Mucosa of descending colon (tissue), 3 donors: ENCODE measurements at regions not wholly inside any gene's neighbourhood (a gene's known extent, or its start where the extent isn't known, plus 50 kb on each side); places are given as distances from the start of the nearest gene placed in this dataset.
"Not testable (repeated sequence)": the region's sequence is repeated elsewhere in the genome, so short reads cannot be mapped to it uniquely, and the experiment has no call there.

Experiments
- ATAC-seq: fragments of 200-7000 bp; cut with Tn5 transposase; one replicate; pipeline ENCODE4 v1.9.1; 2020; ENCODE audit warnings: mild to moderate bottlenecking, moderate library complexity
- DNase-seq, 3 donors: peaks; one replicate each; pipeline ENCODE4 v3.0.0-alpha.2; 2020
- H3K36me3 ChIP-seq: fragments of 200-600 bp; one replicate; pipeline ENCODE4 v1.8.0; 2021; ENCODE audit warnings: low read depth, mild to moderate bottlenecking
- H3K4me1 ChIP-seq: fragments of 200-600 bp; one replicate; pipeline ENCODE4 v1.8.0; 2021; ENCODE audit warnings: low read depth, mild to moderate bottlenecking
- H3K4me3 ChIP-seq: fragments of 200-600 bp; one replicate; pipeline ENCODE4 v1.8.0; 2021; ENCODE audit warnings: mild to moderate bottlenecking
- H3K9me3 ChIP-seq: fragments of 200-600 bp; one replicate; pipeline ENCODE4 v1.8.0; 2021; ENCODE audit warnings: mild to moderate bottlenecking
- intact Hi-C, 2 donors: fragments of 100-400 bp; cut with DNase I in 1 of 2; cut with micrococcal nuclease in 1 of 2; formaldehyde crosslinking; loops; one replicate each; pipeline versions ENCODE4 v1.11.0 to v1.11.1; 2022; cut with DNase I, micrococcal nuclease
- donor health status: DM: no; HTN: no; CAD: no; lungs with moderate emphysema.
- donor health status: DM: no; HTN: no; CAD: no.
- donor health status: DM: no; HTN: yes; CAD: no.

DNA sequence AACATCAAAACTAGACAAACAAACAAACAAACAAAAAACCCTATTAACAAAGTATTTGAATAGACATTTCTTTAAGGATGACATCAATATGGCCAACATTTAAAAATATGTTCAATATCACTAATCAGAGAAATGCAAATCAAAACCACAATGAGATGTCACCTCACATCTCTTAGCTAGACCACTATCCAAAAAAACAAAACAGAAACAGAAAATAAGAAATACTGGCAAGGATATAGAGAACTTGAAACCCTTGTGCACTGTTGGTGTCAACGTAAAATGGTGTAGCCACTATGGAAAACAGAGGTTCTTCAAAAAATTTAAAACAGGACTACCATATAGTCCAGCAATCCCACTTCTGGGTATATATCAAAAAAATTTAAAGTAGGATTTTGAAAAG is 308.2 kb downstream of the SPATA31A1 start:
- H3K4me1 ChIP-seq, H3K9me3 ChIP-seq, ATAC-seq, H3K4me3 ChIP-seq, DNase-seq, H3K36me3 ChIP-seq, intact Hi-C loops: not testable (repeated sequence)

DNA sequence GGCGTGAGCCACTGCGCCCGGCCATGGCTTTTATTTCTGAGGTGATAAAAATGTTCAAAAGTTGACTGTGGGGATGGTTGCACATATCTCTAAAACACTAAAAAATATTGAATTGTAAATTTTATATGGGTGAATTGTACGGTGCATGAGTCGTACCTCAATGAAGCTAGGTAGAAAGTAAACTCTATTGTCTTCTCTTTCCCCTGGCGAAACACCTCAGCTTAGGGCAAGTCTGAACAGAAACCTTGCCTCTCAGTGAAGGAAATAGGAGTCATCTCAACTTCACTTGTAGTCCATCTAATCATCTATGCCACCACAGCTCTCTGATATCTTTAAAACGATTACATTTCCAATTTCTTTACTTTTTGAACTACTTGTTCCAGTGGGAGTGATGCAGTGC is 309.6 kb downstream of the SPATA31A1 start:
- H3K4me3 ChIP-seq, DNase-seq, intact Hi-C loops, H3K4me1 ChIP-seq, H3K9me3 ChIP-seq, H3K36me3 ChIP-seq: not testable (repeated sequence)
- ATAC-seq, result peak; percentile 40

DNA sequence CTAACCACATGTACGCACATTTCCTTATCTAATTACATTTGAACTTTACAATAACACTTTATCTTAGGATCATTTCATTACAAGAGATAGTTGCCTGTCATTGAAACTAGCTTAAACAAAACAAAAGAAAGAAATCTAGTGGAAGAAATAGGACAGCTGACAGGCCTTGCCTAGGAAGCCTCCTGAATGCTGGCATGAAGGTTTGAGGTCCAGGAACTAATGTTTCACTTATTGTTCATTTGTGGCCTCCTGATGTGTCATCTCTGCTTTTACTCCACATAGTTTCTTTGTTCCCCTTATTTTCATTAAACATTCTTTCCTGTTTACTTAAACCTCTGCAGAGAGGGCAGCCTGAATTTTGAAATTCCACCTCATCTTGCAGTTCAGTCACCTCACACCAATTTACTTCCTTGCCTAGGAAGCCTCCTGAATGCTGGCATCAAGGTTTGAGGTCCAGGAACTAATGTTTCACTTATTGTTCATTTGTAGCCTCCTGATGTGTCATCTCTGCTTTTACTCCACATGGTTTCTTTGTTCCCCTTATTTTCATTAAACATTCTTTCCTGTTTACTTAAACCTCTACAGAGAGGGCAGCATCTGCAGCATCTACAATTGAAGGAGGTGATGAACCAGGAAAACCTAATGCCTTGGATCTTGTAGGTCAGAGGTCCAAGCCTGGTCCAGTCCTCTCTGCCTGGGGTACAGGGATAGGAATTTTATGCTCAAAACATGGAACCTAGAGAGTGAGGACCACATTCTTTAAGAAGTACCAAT is 319.2 kb downstream of the SPATA31A1 start:
- DNase-seq, H3K9me3 ChIP-seq, ATAC-seq, H3K36me3 ChIP-seq, H3K4me3 ChIP-seq, intact Hi-C loops, H3K4me1 ChIP-seq: not testable (repeated sequence)

DNA sequence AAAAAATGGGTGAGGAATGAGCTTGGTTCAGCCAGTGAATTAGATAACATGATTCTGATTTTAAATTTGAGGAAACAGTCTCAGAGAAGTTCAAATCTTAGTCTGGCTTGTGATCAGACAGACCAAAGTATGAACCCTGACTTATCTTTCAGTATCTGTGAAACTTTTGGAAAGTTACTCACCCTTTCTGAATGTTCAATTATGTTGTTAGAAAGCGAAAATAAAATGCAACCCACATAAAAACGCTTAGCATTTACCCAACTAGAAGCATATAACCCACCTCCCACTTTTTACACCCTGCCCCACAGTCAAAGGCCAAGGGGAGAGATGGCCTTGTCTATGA is 319.7 kb downstream of the SPATA31A1 start:
- intact Hi-C loops, DNase-seq, H3K4me3 ChIP-seq, ATAC-seq, H3K4me1 ChIP-seq, H3K9me3 ChIP-seq, H3K36me3 ChIP-seq: not testable (repeated sequence)

DNA sequence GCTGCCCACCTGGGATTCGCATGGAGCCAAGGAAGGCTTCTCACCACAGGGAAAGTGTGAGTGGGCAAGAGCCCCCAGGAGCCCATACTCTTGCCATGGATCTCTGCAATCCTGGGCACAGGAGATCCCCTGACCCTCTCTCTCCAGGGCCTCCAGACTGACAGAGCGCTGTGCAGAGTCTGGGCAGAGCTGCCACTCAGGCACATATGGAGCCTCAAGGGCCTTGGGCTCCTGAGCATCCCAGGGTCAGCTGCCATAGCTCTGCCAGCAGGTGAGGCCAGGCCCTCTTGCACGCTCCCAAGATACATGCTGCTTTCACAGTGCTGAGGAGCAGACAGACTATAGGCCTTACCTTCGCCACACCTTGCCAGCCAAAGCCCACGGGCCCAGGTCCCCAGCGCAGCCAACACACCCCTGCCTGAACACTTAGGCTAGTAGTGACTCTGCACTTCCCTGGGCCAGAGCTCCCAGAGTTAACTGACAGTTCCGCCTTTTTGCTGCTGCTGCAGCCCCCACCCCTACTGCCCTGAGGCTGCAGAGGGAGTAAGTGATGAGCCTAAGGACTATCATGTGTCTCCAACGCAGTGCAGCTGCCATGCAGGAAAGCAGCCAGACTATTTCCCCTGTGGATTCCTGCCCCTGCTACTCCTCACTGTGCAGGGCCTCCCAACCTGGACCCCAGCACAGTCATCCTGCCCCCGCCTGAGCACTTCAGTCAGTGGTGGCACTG is 323.2 kb downstream of the SPATA31A1 start:
- H3K4me1 ChIP-seq, DNase-seq, H3K9me3 ChIP-seq, H3K4me3 ChIP-seq, intact Hi-C loops, H3K36me3 ChIP-seq: not testable (repeated sequence)
- peak; percentile 22 for ATAC-seq

DNA sequence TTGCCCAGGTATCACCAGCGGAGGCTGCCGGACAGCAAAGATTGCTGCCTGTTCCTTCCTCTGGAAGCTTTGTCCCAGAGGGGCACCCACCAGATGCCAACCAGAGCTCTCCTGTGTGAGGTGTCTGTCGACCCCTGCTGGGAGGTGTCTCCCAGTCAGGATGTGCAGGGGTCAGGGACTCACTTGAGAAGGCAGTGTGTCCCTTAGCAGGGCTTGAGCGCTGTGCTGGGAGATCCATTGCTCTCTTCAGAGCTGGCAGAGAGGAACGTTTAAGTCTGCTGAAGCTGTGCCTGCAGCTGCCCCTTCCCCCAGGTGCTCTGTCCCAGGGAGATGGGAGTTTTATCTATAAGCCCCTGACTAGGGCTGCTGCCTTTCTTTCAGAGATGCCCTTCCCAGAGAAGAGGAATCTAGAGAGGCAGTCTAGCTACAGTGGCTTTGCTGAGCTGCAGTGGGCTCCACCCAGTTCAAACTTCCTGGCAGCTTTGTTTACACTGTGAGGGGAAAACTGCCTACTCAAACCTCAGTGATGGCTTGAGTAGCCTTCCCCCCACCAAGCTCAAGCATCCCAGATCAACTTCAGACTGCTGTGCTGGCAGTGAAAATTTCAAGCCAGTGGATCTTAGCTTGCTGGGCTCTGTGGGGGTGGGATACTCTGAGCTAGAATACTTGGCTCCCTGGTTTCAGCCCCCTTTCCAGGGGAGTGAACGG is 325.4 kb downstream of the SPATA31A1 start:
- ATAC-seq, H3K36me3 ChIP-seq, H3K4me1 ChIP-seq, H3K4me3 ChIP-seq, H3K9me3 ChIP-seq, intact Hi-C loops, DNase-seq: not testable (repeated sequence)

DNA sequence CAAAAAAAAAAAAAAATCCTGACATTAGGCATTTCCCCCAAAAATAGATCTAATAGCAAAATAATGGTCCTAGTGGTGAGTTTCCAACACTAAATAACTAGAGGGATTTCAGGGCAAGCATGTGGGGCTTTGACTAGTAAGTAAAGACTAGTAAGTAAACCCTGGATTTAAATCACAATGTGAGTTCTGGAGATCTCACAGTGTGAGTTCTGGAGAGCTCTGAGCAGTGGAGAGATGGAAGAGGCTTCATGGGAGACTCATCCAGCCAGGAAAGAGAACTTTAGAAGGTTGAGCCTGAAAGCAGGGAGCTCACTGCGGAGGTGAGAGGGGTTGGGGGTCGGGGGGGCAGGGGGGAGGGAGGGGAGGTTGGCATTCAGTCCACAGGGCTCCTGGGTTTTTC is 373.4 kb downstream of the SPATA31A1 start:
- H3K4me3 ChIP-seq, H3K9me3 ChIP-seq, intact Hi-C loops, ATAC-seq, DNase-seq, H3K4me1 ChIP-seq, H3K36me3 ChIP-seq: not testable (repeated sequence)

DNA sequence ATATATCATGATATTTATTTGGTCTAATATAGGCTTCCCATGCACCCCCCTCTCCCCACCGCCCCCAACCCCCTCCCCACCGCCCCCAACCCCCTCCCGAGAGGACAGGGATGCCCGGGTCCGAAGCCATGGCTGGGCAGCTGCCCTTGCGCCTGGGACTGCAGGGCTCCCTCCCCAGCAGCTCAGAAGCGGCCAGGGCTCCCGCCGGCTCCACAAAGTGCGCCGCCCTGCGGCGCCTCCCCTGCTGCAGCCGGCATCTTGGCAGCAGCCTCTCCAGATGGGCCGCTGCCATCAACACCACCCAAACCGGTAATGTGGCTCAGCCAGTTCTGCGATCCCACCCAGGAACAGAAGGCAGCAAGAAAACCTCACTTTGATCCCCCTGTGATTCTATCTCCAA is 389.4 kb downstream of the SPATA31A1 start:
- H3K9me3 ChIP-seq, intact Hi-C loops, H3K4me1 ChIP-seq, ATAC-seq, H3K4me3 ChIP-seq, H3K36me3 ChIP-seq, DNase-seq: not testable (repeated sequence)

DNA sequence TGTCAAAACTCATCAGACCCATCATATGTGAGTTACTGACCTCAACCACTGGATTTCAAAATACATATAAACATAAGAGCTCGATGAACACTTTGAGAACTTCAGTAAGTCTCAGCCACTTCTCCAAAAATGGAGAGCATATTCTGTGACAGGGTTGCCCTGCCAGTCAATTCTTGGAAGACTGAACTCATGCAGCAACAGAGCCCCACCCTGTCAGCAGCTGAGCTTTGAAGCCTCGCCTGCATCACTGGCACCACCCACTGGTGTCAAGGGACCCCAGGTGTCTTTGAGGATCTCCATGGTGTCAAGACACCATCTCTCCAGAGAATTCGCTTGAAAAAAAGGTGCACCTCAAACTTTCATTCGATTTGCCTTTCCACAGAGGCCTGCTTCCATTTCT is 420.1 kb downstream of the SPATA31A1 start:
- DNase-seq, ATAC-seq, H3K9me3 ChIP-seq, H3K4me3 ChIP-seq, H3K36me3 ChIP-seq, H3K4me1 ChIP-seq, intact Hi-C loops: not testable (repeated sequence)

DNA sequence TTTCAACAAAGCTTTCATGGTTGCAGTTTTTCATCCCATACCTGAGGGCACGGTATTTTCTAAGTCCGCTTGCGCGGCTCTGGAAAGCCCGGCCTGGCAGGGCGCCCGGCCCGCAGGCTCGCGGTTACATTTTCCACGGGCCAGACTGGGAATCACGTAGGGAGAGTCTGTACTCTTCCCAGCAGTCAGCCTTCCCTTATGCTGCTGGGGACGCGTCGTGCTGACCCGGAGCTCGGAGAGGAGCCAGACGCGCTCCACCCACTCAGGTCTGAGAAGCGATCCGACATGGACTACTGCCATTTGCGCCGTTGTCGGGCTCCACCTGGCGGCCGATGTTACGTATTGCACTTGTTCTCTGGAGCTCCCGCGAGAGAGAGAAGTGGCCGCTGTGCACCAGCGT is 435.9 kb downstream of the SPATA31A1 start:
- intact Hi-C loops, H3K36me3 ChIP-seq, H3K9me3 ChIP-seq, H3K4me3 ChIP-seq, H3K4me1 ChIP-seq: not testable (repeated sequence)
- ATAC-seq, result peak; percentile 100
- peak; percentile 21 to 65 (median 27) for DNase-seq

DNA sequence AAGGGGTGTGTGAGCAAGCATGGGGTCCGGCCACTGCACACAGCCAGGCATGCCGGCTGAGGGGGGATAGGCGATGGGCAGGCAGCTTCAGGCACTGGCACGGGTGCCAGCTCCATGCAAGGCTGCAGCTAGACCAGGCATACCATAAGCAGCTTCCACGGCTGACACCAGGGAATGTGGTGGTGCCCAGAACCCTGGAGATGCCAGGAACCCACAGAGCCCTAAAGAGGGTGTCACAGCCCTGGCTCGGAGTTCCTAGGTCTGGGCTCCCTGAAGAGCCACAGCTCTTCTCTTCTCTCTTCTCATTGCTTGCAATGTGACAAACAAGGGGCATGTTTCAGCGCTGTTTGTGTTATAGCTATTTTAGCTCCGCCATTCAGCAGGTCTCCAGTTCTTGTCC is 442.5 kb downstream of the SPATA31A1 start:
- H3K4me1 ChIP-seq, H3K9me3 ChIP-seq, ATAC-seq, H3K36me3 ChIP-seq, intact Hi-C loops, H3K4me3 ChIP-seq: not testable (repeated sequence)
- DNase-seq, result peak in 1 of 3 donors; percentile 10

DNA sequence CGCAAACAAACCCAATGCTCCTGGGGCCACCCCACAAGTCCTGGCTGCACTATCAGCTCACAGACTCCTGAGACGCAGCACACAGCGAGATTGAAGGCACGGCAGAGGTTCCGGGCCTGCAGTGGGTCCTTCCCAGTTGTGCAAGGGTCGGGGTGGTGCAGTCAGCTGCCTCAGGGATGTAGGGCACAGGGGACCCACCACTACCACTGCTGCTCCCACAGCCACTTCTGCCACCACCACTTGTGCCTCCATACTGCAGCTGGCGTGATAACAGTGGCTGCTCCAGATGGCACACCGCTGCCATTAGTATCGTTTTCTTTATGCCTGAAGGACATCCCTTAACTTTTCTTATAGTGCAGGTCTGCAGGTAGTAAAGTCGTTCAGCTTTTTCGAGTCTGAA is 443.8 kb downstream of the SPATA31A1 start:
- H3K4me1 ChIP-seq, ATAC-seq, H3K4me3 ChIP-seq, H3K9me3 ChIP-seq, intact Hi-C loops, H3K36me3 ChIP-seq: not testable (repeated sequence)
- peak in 1 of 3 donors; percentile 13 for DNase-seq

DNA sequence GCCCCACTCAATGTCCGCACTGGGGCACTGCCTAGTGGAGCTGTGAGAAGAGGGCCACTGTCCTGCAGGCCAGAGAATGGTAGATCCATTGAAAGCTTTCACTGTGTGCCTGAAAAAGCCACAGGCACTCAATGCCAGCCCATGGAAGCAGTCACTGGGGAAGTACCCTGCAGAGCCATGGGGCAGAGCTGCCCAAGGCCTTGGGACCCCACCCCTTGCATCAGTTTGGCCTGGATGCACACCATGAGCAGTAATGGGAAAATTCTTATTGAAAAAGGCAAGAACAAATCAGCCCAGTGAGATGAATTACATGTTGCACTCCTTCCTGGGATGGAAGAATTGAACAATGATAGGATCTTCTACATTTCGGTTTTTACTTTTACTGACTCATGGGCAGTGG is 447.1 kb downstream of the SPATA31A1 start:
- intact Hi-C loops, H3K36me3 ChIP-seq, ATAC-seq, H3K4me1 ChIP-seq, H3K9me3 ChIP-seq, H3K4me3 ChIP-seq: not testable (repeated sequence)
- DNase-seq, result peak in 1 of 3 donors; percentile 12
